Thoracic aorta (tissue), 2 donors: ENCODE measurements at regions not wholly inside any gene's neighbourhood (a gene's known extent, or its start where the extent isn't known, plus 50 kb on each side); places are given as distances from the start of the nearest gene placed in this dataset.

Source experiments
- ATAC-seq: fragments of 150-250 bp; one replicate; pipeline ENCODE4 v1.8.0; 2017; ENCODE audit warnings: low read depth; ENCODE audit not compliant: insufficient number of reproducible peaks, low FRiP score
- DNase-seq: peaks from one replicate; pipeline ENCODE4 v3.0.0-alpha.2; 2020; ENCODE audit warnings: low spot score
- H3K27ac ChIP-seq, 2 donors: fragments of 200-600 bp; sonication (generic); 1 replicate in 1 of 2; 2 replicates in 1 of 2; pipeline ENCODE4 v1.5.1; 2016; ENCODE audit warnings: mild to moderate bottlenecking in 2 of 2, moderate library complexity in 2 of 2
- H3K27me3 ChIP-seq: fragments of 200-600 bp; sonication (generic); replicated peaks from 2 replicates; pipeline ENCODE4 v1.6.0; 2016; ENCODE audit warnings: mild to moderate bottlenecking; ENCODE audit not compliant: insufficient read depth
- H3K36me3 ChIP-seq: fragments of 200-600 bp; sonication (generic); one replicate; pipeline ENCODE4 v1.5.1; 2016
- H3K4me1 ChIP-seq, 2 donors: fragments of 200-600 bp; sonication (generic); 1 replicate in 1 of 2; 2 replicates in 1 of 2; pipeline versions ENCODE4 v1.5.1 to v1.6.0; 2016; ENCODE audit warnings: low read depth in 2 of 2, mild to moderate bottlenecking in 1 of 2; ENCODE audit not compliant: control insufficient read depth in 1 of 2
- H3K4me3 ChIP-seq: fragments of 200-600 bp; sonication (generic); 2 replicates; pipeline ENCODE4 v1.5.1; 2016; ENCODE audit warnings: mild to moderate bottlenecking
- H3K9me3 ChIP-seq: fragments of 200-600 bp; sonication (generic); 2 replicates; pipeline ENCODE4 v1.5.1; 2016
- CTCF ChIP-seq: fragments of 200-600 bp; sonication (generic); IDR thresholded peaks from one replicate; pipeline ENCODE4 v1.5.1; 2019; ENCODE audit warnings: antibody characterized with exemption

DNA sequence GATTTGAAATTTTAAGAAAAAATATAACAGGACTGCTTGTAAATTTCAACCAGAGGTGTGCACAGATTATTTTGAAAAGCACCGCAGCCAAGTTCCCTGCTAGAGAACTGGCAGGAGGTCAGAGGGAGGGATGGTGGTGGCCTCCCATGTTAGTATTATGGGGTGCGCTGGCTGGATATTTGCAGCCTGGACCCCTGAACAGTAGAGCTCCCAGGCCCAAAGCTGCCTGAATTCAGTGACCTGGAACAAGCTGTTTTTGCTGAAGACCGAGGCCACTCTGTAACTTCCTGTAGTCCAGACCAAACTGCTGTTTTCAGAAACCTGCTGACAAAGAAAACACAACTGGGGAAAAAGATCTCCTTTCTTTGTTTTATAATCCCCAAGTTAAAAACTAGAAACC, 314.3 kb downstream of the TNS1 start:
- DNase-seq (no peak), ATAC-seq (no peak)
- Histone ChIP-seq H3K4me1 (peaks cover 32 to 88% of the 10 kb centered on the region in 2 donors), H3K36me3 (peaks cover 4% of the 10 kb centered on the region), H3K27ac (peak overlapping the region; percentile 48 to 80), H3K27me3 (no peaks in the 10 kb centered on the region), H3K4me3 (no peak overlapping the region), H3K9me3 (no peaks in the 10 kb centered on the region)
- TF ChIP-seq CTCF = no peak

- DNase-seq = no peak
- Histone ChIP-seq H3K4me1 (peaks cover 30 to 81% of the 10 kb centered on the region in 2 donors), H3K27me3 (no peaks in the 10 kb centered on the region), H3K36me3 (no peaks in the 10 kb centered on the region), H3K27ac (peak overlapping the region; percentile 48 to 80), H3K4me3 (no peak overlapping the region), H3K9me3 (no peaks in the 10 kb centered on the region)
- no peak for TF ChIP-seq CTCF
- no peak for ATAC-seq
Observed at GRCh38 chr2:217687771-217688170, 315.0 kb downstream of the TNS1 start.

GRCh38 chr2:217685255-217685605, 317.6 kb downstream of the TNS1 start:
- no peaks in the 10 kb centered on the region for H3K36me3 ChIP-seq
- DNase-seq = peak; percentile 50
- H3K9me3 ChIP-seq = no peaks in the 10 kb centered on the region
- H3K4me1 ChIP-seq = peaks cover 22 to 56% of the 10 kb centered on the region in 2 donors
- TF ChIP-seq CTCF = no peak
- H3K27ac ChIP-seq = peak overlapping the region; percentile 8 to 69
- no peak overlapping the region for H3K4me3 ChIP-seq
- H3K27me3 ChIP-seq = no peaks in the 10 kb centered on the region
- peak; percentile 93 for ATAC-seq

GRCh38 chr2:217684431-217685254, 318.2 kb downstream of the TNS1 start:
- Histone ChIP-seq H3K36me3 (no peaks in the 10 kb centered on the region), H3K9me3 (no peaks in the 10 kb centered on the region), H3K27ac (peak overlapping the region; percentile 36 to 69), H3K4me3 (no peak overlapping the region), H3K4me1 (peaks cover 22 to 50% of the 10 kb centered on the region in 2 donors), H3K27me3 (no peaks in the 10 kb centered on the region)
- TF ChIP-seq CTCF = no peak
- ATAC-seq (no peak), DNase-seq (no peak)

- no peak for TF ChIP-seq CTCF
- Histone ChIP-seq H3K27ac (peak overlapping the region in 1 of 2 donors; percentile 69), H3K27me3 (no peaks in the 10 kb centered on the region), H3K9me3 (no peaks in the 10 kb centered on the region), H3K4me3 (no peak overlapping the region), H3K36me3 (no peaks in the 10 kb centered on the region), H3K4me1 (peaks cover 14 to 36% of the 10 kb centered on the region in 2 donors)
- no peak for ATAC-seq
- no peak for DNase-seq
Observed at GRCh38 chr2:217683106-217683870, 319.5 kb downstream of the TNS1 start.
